ENCODE measurements at regions not wholly inside any gene's neighbourhood (a gene's known extent, or its start where the extent isn't known, plus 50 kb on each side); places are given as distances from the start of the nearest gene placed in this dataset.

DNA sequence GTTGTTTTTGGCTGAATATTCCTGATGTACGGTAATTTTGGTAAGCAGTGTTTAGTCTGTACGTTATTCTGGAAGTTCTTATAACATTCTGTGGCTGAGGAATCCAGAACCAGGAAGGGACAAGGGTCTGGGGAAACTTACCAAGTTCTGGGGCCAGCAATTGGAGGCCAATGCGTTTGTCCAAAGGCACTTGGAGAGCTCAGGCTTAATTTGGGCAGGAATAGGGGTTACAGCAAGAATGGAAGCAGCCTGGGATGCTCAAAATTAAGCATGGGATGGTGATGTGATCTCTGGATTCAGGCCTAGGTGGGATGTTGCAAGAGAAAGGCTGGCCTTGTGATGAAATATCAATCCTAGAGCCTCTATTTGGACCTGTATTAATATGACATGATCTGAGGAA lies 235.2 kb upstream of the NOX3 start:
- TF ChIP-seq, protein P1, sequence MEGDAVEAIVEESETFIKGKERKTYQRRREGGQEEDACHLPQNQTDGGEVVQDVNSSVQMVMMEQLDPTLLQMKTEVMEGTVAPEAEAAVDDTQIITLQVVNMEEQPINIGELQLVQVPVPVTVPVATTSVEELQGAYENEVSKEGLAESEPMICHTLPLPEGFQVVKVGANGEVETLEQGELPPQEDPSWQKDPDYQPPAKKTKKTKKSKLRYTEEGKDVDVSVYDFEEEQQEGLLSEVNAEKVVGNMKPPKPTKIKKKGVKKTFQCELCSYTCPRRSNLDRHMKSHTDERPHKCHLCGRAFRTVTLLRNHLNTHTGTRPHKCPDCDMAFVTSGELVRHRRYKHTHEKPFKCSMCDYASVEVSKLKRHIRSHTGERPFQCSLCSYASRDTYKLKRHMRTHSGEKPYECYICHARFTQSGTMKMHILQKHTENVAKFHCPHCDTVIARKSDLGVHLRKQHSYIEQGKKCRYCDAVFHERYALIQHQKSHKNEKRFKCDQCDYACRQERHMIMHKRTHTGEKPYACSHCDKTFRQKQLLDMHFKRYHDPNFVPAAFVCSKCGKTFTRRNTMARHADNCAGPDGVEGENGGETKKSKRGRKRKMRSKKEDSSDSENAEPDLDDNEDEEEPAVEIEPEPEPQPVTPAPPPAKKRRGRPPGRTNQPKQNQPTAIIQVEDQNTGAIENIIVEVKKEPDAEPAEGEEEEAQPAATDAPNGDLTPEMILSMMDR (IDR thresholded peaks at IDR 0.05): no peak
- no peak for TF ChIP-seq EP300 (IDR thresholded peaks at IDR 0.05)
- no peak for TF ChIP-seq POLR2AphosphoS5 (IDR thresholded peaks at IDR 0.05)
- no peak for TF ChIP-seq POLR2A (IDR thresholded peaks at IDR 0.05)

Measured in suprapubic skin (tissue), 4 donors.